Activated CD8-positive, alpha-beta memory T cell treated with anti-CD3 and anti-CD28 coated beads for 1 hour (primary cell): ENCODE measurements at regions not wholly inside any gene's neighbourhood (a gene's known extent, or its start where the extent isn't known, plus 50 kb on each side); places are given as distances from the start of the nearest gene placed in this dataset.

Experiments
- DNase-seq, 2 donors: peaks; one replicate each; pipeline ENCODE4 v3.0.0-alpha.2; 2020; ENCODE audit warnings: low read depth in 1 of 2; ENCODE audit errors: extremely low read depth in 1 of 2

- no peak for DNase-seq
Measured at GRCh38 chr4:128502818-128503527, 215.4 kb upstream of the PGRMC2 start.

- no peak for DNase-seq
Measured at GRCh38 chr4:128501239-128501638, 213.6 kb upstream of the PGRMC2 start.

GRCh38 chr4:128488055-128488705 is 200.6 kb upstream of the PGRMC2 start:
- DNase-seq: no peak

- DNase-seq: no peak
Measured at GRCh38 chr4:128484896-128485295, 197.3 kb upstream of the PGRMC2 start.

GRCh38 chr4:128483816-128484215 is 196.2 kb upstream of the PGRMC2 start:
- no peak for DNase-seq

GRCh38 chr4:128483041-128483440 is 195.4 kb upstream of the PGRMC2 start:
- DNase-seq: no peak

GRCh38 chr4:128481752-128482480 is 194.3 kb upstream of the PGRMC2 start:
- no peak for DNase-seq

GRCh38 chr4:128480945-128481344 is 193.3 kb upstream of the PGRMC2 start:
- no peak for DNase-seq

- no peak for DNase-seq
Measured at GRCh38 chr4:128477540-128477939, 189.9 kb upstream of the PGRMC2 start.

GRCh38 chr4:128475597-128475996 is 188.0 kb upstream of the PGRMC2 start:
- DNase-seq: no peak

- DNase-seq: no peak
Measured at GRCh38 chr4:128471576-128471975, 184.0 kb upstream of the PGRMC2 start.

- no peak for DNase-seq
Measured at GRCh38 chr4:128470492-128471053, 183.0 kb upstream of the PGRMC2 start.

- no peak for DNase-seq
Measured at GRCh38 chr4:128468123-128468989, 180.7 kb upstream of the PGRMC2 start.

- no peak for DNase-seq
Measured at GRCh38 chr4:128465523-128465922, 177.9 kb upstream of the PGRMC2 start.

- DNase-seq: no peak
Measured at GRCh38 chr4:128463006-128463405, 175.4 kb upstream of the PGRMC2 start.

- DNase-seq: no peak
Measured at GRCh38 chr4:128462103-128462783, 174.6 kb upstream of the PGRMC2 start.

GRCh38 chr4:128461291-128462102 is 173.9 kb upstream of the PGRMC2 start:
- DNase-seq: no peak

- no peak for DNase-seq
Measured at GRCh38 chr4:128459547-128459946, 171.9 kb upstream of the PGRMC2 start.

GRCh38 chr4:128458816-128459215 is 171.2 kb upstream of the PGRMC2 start:
- no peak for DNase-seq
